ENCODE measurements at regions not wholly inside any gene's neighbourhood (a gene's known extent, or its start where the extent isn't known, plus 50 kb on each side); places are given as distances from the start of the nearest gene placed in this dataset.

DNA sequence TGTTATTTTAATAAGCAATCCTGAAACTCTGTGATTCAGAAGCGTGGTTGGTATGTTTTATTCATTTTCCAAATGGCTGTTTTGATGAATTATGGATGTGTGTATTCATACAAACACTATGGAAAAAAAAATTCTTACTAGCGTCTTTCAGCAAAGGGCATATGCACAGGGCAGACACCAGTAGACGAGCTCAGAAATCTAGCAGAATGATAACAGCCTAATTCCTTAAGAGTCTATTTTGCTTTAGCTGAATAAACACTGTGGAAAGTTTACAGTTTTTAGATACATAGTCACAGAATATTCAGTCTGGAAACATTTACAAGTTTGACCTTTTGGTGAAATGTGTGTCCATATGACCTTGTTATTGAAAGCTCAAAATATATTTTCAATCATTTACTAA is 418.8 kb upstream of the LUZP2 start:
- TF ChIP-seq EZH2 (IDR thresholded peaks at IDR 0.05; ENCODE audit: insufficient read depth, poor library complexity, severe bottlenecking) (no peak), EZH2phosphoT487 (IDR thresholded peaks at IDR 0.05; ENCODE audit: insufficient read depth, low read depth) (no peak)

Measured in GM23248 (cell line).